Ectodermal cell (in vitro differentiated cells): ENCODE measurements at regions not wholly inside any gene's neighbourhood (a gene's known extent, or its start where the extent isn't known, plus 50 kb on each side); places are given as distances from the start of the nearest gene placed in this dataset.

ENCODE experiments used
- H3K27ac ChIP-seq: 2 replicates; pipeline ENCODE4 v1.7.0; 2013; ENCODE audit warnings: mild to moderate bottlenecking, low read depth, low read length; ENCODE audit not compliant: insufficient read depth, poor library complexity, severe bottlenecking
- H3K27me3 ChIP-seq: 2 replicates; pipeline ENCODE4 v1.7.0; 2013; ENCODE audit warnings: mild to moderate bottlenecking, low read length; ENCODE audit not compliant: insufficient read depth, control insufficient read depth, poor library complexity, severe bottlenecking
- H3K36me3 ChIP-seq: one replicate; pipeline ENCODE4 v1.7.0; 2013; ENCODE audit warnings: low read length; ENCODE audit not compliant: control insufficient read depth, insufficient read depth
- H3K4me1 ChIP-seq: one replicate; pipeline ENCODE4 v1.7.0; 2013; ENCODE audit warnings: low read length; ENCODE audit not compliant: control insufficient read depth, insufficient read depth
- H3K4me3 ChIP-seq: 2 replicates; pipeline ENCODE4 v1.7.0; 2013; ENCODE audit warnings: low read depth, low read length, control low read depth; ENCODE audit not compliant: insufficient read depth
- H3K9me3 ChIP-seq: 2 replicates; pipeline ENCODE4 v1.7.0; 2013; ENCODE audit warnings: mild to moderate bottlenecking, low read length, moderate library complexity; ENCODE audit not compliant: control insufficient read depth
- WGBS, 2 experiments: methylation state at CpG; one replicate each; pipeline ENCODE4 v1.1.7; 2013; ENCODE audit warnings: missing lambda C conversion rate in 2 of 2; 5-methylcytosine and 5-hydroxymethylcytosine counted together

- 67 to 98% methylated on average over 1 to 3 of the region's 3 CpGs for WGBS, 2 experiments
- Histone ChIP-seq H3K4me1 (peaks cover 5% of the 10 kb centered on the region), H3K36me3 (no peaks in the 10 kb centered on the region), H3K27me3 (no peaks in the 10 kb centered on the region), H3K27ac (no peak overlapping the region), H3K4me3 (no peak overlapping the region), H3K9me3 (no peaks in the 10 kb centered on the region)
Observed at GRCh38 chr4:100970414-100970813, 376.9 kb downstream of the PPP3CA start.

- Histone ChIP-seq H3K4me1 (peaks cover under 1% of the 10 kb centered on the region), H3K4me3 (no peak overlapping the region), H3K9me3 (no peaks in the 10 kb centered on the region), H3K36me3 (no peaks in the 10 kb centered on the region), H3K27me3 (no peaks in the 10 kb centered on the region), H3K27ac (no peak overlapping the region)
Observed at GRCh38 chr4:100969925-100970324, 377.4 kb downstream of the PPP3CA start.

- Histone ChIP-seq H3K27me3 (no peaks in the 10 kb centered on the region), H3K36me3 (no peaks in the 10 kb centered on the region), H3K9me3 (no peaks in the 10 kb centered on the region), H3K4me1 (no peaks in the 10 kb centered on the region), H3K4me3 (no peak overlapping the region), H3K27ac (no peak overlapping the region)
- WGBS, 2 experiments: no CpG with 5 or more reads among the region's 2 CpGs
Observed at GRCh38 chr4:100968046-100968445, 379.3 kb downstream of the PPP3CA start.

GRCh38 chr4:100963627-100964026, 383.7 kb downstream of the PPP3CA start:
- no peaks in the 10 kb centered on the region for H3K9me3 ChIP-seq
- 89 to 100% methylated on average over 1 of the region's 1 CpG for WGBS, 2 experiments
- no peak overlapping the region for H3K27ac ChIP-seq
- H3K36me3 ChIP-seq: no peaks in the 10 kb centered on the region
- no peak overlapping the region for H3K4me3 ChIP-seq
- H3K27me3 ChIP-seq: no peaks in the 10 kb centered on the region
- H3K4me1 ChIP-seq: no peaks in the 10 kb centered on the region

- Histone ChIP-seq H3K4me1 (no peaks in the 10 kb centered on the region), H3K36me3 (no peaks in the 10 kb centered on the region), H3K27me3 (no peaks in the 10 kb centered on the region), H3K27ac (no peak overlapping the region), H3K4me3 (no peak overlapping the region), H3K9me3 (no peaks in the 10 kb centered on the region)
Observed at GRCh38 chr4:100962698-100963097, 384.6 kb downstream of the PPP3CA start.

- Histone ChIP-seq H3K27me3 (no peaks in the 10 kb centered on the region), H3K36me3 (no peaks in the 10 kb centered on the region), H3K27ac (no peak overlapping the region), H3K9me3 (no peaks in the 10 kb centered on the region), H3K4me1 (no peaks in the 10 kb centered on the region), H3K4me3 (no peak overlapping the region)
- 91 to 92% methylated on average over 3 of the region's 3 CpGs for WGBS, 2 experiments
Observed at GRCh38 chr4:100960232-100960631, 387.1 kb downstream of the PPP3CA start.

GRCh38 chr4:100954046-100954445, 393.3 kb downstream of the PPP3CA start:
- H3K9me3 ChIP-seq: no peaks in the 10 kb centered on the region
- WGBS, 2 experiments: 80 to 100% methylated on average over 1 to 2 of the region's 2 CpGs
- H3K27me3 ChIP-seq: no peaks in the 10 kb centered on the region
- no peak overlapping the region for H3K27ac ChIP-seq
- H3K4me3 ChIP-seq: no peak overlapping the region
- no peaks in the 10 kb centered on the region for H3K4me1 ChIP-seq
- no peaks in the 10 kb centered on the region for H3K36me3 ChIP-seq

GRCh38 chr4:100953616-100954015, 393.7 kb downstream of the PPP3CA start:
- Histone ChIP-seq H3K27ac (no peak overlapping the region), H3K4me1 (no peaks in the 10 kb centered on the region), H3K36me3 (no peaks in the 10 kb centered on the region), H3K9me3 (no peaks in the 10 kb centered on the region), H3K27me3 (no peaks in the 10 kb centered on the region), H3K4me3 (no peak overlapping the region)

GRCh38 chr4:100952590-100952989, 394.7 kb downstream of the PPP3CA start:
- Histone ChIP-seq H3K9me3 (no peaks in the 10 kb centered on the region), H3K27me3 (no peaks in the 10 kb centered on the region), H3K4me3 (no peak overlapping the region), H3K27ac (no peak overlapping the region), H3K4me1 (no peaks in the 10 kb centered on the region), H3K36me3 (no peaks in the 10 kb centered on the region)
- WGBS, 2 experiments: 94 to 95% methylated on average over 4 of the region's 4 CpGs

- Histone ChIP-seq H3K27ac (no peak overlapping the region), H3K4me1 (no peaks in the 10 kb centered on the region), H3K9me3 (no peaks in the 10 kb centered on the region), H3K36me3 (no peaks in the 10 kb centered on the region), H3K4me3 (no peak overlapping the region), H3K27me3 (no peaks in the 10 kb centered on the region)
- 84 to 85% methylated on average over 2 to 3 of the region's 3 CpGs for WGBS, 2 experiments
Observed at GRCh38 chr4:100949350-100949935, 397.9 kb downstream of the PPP3CA start.

- H3K9me3 ChIP-seq: no peaks in the 10 kb centered on the region
- whole genome bisulfite sequencing, 2 experiments: 90 to 96% methylated on average over 4 of the region's 4 CpGs
- no peaks in the 10 kb centered on the region for H3K4me1 ChIP-seq
- H3K36me3 ChIP-seq: no peaks in the 10 kb centered on the region
- no peak overlapping the region for H3K4me3 ChIP-seq
- H3K27ac ChIP-seq: no peak overlapping the region
- no peaks in the 10 kb centered on the region for H3K27me3 ChIP-seq
Observed at GRCh38 chr4:100948911-100949310, 398.4 kb downstream of the PPP3CA start.
